Dermis microvascular lymphatic vessel endothelial cell (primary cell): ENCODE measurements at regions not wholly inside any gene's neighbourhood (a gene's known extent, or its start where the extent isn't known, plus 50 kb on each side); places are given as distances from the start of the nearest gene placed in this dataset.
A peak's percentile ranks its signal among the peaks of the same experiment; 100 is the strongest.
"Not testable (repeated sequence)": the region's sequence is repeated elsewhere in the genome, so short reads cannot be mapped to it uniquely, and the experiment has no call there.

Experiments
- DNase-seq, 2 donors: peaks; one replicate each; pipeline versions ENCODE4 v3.0.0 to v3.0.0-alpha.2; 2010; ENCODE audit warnings: low read depth in 2 of 2

DNA sequence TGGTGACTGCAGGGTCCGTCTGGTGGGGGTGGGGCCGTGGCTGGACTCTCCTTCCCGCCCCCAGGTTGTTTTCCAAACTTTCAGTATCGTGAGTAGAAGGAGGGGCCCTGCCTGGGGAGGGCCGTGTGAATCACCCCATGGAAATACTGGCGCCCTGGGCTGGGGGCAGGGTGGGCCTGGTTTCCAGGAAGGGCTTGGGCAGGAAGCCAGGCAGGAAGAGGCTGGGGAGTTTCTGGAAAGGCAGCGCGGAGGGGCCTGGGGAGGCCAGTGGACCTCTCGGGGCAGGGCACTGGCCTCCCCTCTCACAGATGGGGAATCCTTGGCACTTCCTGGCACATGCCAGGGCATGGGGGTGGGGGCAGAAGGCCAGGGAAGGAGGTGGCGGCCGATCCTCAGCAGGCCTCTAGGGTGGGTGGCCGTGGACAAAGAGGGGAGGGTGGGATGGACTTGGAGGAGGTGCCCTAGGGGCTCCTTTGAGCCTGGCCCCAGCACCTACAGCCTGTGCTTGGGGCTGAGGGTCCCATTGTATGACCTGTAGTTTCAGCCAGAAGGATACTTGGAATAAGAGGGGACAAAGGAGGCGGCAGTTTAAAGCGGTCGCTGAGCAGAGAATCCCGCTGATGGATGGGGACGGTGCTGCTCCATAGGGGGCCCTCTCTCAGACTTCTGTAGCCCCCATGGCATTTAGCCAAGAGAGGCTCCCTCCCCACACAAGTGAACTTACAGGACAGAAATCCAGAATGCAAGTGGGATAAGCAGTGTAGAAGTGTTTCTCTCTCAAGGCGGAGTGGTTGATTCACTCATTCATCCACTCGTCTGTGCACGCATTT, 56.5 kb upstream of the GATA2 start:
- peak; percentile 73 to 92 for DNase-seq

DNA sequence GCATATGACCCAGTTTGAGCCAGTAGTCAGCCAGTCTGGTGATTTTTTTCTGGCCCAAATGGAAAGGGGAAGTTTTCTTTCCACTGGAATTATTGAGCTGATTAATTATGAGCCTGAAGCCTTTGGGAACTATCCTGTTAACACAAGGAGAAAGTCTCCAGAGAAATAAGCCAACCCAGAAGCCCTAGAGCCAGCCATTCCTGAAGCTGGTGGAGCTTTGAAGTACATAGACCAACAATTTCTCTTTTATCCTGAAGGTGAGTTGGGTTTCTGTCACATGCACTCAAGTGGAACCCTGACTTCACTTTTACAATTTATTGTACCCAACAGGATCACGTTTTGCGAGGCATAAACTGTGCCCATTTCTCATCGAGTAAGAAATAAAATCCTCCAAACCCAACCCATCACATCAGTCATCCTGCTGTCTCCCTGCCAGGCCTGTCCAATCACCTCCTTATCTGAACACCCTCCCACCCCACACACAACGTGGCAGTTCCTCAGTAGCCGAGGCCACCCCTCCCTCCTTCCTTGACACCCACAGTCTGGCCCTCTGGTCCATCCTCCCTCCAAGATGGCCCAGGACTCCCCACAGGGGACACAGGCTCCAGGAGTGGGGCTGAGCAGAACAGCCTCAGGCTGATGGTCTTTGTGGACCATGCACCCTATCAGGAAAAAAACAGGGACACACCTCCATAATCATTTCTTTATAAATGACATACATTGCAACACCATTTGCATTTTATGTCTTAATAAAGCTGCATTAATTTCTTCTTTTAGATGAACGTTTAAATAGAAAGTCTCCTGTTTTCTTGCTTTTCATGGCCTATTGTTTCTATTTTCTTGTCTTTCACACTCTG, 55.7 kb upstream of the GATA2 start:
- peak in 1 of 2 donors; percentile 65 for DNase-seq

DNA sequence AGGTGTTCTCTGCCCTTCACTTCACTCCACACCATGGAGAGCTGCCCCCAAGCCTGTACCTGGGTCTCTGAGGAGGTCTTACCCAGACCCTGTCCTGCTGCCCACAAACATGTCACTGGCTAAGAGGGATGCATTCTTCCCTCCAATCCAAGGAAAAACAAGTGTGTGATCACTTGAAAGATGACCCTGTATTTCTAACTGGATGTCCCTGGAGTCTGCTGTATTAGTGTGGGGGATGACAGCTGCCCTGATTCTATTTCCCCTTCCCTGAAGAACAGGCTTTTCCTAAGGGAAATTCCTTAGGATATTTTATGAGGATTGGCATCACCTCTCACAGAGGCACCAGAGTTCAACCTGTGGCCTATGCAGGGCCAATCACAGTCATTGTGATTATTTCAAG, 55.0 kb upstream of the GATA2 start:
- no peak for DNase-seq

DNA sequence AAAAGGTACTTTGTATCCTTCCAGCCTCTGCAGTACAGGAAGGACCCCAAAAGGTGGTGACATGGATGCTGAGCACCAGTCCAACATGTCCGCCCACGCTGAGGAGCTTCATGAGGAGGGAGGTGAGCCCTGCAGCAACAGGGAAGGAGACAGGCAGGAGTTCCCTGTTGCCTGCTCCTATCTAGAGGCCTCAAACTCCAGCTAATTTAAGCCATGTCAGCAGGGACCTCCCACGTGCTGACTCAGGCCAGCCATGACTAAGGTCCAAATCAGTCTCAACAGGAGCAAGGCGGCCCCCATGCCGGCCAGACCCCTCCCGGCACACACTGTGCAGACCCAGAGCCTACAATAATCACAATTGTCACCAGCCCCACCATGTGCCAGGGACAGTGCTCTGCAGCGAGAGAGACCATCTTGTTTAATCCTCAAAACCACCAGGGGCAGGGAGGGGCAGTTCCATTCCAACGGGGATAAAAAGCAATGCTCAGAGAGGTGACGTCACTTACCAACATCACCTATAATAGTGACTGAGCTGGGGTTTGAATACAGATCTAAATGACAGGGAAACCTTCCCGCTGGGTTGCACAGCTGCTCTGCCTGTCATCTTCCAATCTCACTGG, 54.5 kb upstream of the GATA2 start:
- DNase-seq = no peak

DNA sequence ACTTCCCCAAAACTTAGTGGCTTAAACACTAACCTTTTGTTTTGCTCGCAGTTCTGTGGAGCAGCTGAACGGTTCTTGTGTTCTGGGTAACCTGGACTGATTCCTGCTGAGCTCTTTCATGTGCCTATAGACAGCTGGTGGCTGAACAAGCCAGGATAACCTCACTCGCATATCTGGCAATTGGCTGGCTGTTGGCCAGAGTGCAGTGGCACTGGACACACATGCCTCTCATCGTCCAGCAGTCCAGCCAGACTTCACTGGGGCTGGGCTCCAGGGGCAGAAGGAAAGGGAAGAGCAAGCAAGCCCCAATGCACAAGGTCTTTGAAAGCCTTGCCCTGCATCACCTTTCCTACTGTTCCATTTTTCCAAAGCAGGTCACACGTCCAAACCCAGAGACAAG, 53.6 kb upstream of the GATA2 start:
- DNase-seq = no peak

DNA sequence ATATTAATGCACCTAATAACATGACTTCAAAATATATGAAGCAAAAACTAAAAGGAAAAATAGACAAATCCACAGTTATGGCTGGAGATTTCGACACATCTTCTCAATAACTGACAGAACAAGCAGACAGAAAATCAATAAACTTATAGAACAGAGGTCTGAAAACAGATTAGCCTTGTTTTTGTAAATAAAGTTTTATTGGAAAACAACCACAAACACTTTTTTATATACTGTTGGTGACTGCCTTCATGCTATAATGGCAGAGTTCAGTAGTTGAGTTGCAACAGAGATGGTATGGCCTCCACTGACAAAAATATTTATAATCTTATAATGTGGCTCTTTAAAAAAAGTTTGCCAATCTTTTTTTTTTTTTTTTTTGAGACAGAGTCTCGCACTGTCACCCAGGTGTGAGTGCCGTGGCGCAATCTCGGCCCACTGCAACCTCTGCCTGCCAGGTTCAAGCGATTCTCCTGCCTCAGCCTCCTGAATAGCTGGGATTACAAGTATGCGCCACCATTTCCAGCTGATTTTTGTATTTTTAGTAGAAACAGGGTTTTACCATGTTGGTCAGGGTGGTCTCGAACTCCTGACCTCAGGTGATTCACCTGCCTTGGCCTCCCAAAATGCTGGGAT, 52.2 kb upstream of the GATA2 start:
- no peak for DNase-seq

DNA sequence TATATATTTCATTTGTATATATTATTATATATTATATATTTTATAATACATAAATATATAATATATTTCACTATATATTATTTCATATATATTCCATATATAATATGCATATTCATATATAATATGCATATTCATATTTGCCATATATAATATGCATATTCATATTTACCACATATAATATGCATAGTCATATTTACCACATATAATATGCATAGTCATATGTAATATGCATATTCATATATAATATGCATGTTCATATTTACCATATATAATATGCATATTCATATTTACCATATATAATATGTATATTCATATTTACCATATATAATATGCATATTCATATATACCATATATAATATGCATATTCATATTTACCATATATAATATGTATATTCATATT, 51.2 kb upstream of the GATA2 start:
- DNase-seq = no peak

DNA sequence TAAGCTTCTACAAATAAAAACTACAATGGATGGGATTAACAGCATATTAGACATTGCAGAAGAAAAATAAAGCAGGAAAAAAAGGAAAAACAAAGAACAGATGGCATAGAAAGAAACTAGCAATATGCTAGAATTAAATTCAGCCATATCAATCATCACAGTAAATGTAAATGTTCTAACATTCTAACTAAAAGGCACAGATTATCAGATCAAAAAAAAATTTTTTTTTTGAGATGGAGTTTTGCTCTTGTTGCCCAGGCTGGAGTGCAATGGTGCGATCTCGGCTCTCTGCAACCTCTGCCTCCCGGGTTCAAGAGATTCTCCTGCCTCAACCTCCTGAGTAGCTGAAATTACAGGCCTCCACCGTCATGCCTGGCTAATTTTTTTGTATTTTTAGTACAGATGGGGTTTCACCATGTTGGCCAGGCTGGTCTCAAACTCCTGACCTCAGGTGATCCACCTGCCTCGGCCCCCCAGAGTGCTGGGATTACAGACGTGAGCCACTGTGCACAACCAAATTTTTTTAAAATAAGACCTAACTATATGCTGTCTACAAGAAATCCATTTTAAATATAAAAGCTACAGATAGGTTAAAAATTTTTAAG, 50.7 kb upstream of the GATA2 start:
- DNase-seq = not testable (repeated sequence)
